GM21737 (cell line): ENCODE measurements at regions not wholly inside any gene's neighbourhood (a gene's known extent, or its start where the extent isn't known, plus 50 kb on each side); places are given as distances from the start of the nearest gene placed in this dataset.
"Not testable (repeated sequence)": the region's sequence is repeated elsewhere in the genome, so short reads cannot be mapped to it uniquely, and the experiment has no call there.

ENCODE experiments used
- ATAC-seq: cut with Tn5 transposase; IDR thresholded peaks from one replicate; pipeline ENCODE4 v1.9.1; 2021; ENCODE audit warnings: mild to moderate bottlenecking, moderate library complexity; ENCODE audit not compliant: unreplicated experiment

- no peak for ATAC-seq
Observed at GRCh38 chr20:53778041-53778516, 184.4 kb upstream of the ZNF217 start.

GRCh38 chr20:53777402-53777801, 183.8 kb upstream of the ZNF217 start:
- ATAC-seq: not testable (repeated sequence)

- ATAC-seq: no peak
Observed at GRCh38 chr20:53776858-53777257, 183.2 kb upstream of the ZNF217 start.

- ATAC-seq: no peak
Observed at GRCh38 chr20:53774461-53775203, 181.0 kb upstream of the ZNF217 start.

GRCh38 chr20:53773792-53774401, 180.3 kb upstream of the ZNF217 start:
- ATAC-seq: no peak

GRCh38 chr20:53773066-53773791, 179.6 kb upstream of the ZNF217 start:
- not testable (repeated sequence) for ATAC-seq

- no peak for ATAC-seq
Observed at GRCh38 chr20:53769041-53769440, 175.4 kb upstream of the ZNF217 start.

GRCh38 chr20:53768329-53768728, 174.7 kb upstream of the ZNF217 start:
- ATAC-seq: no peak

GRCh38 chr20:53767206-53767930, 173.7 kb upstream of the ZNF217 start:
- no peak for ATAC-seq

GRCh38 chr20:53764415-53764800, 170.8 kb upstream of the ZNF217 start:
- no peak for ATAC-seq

GRCh38 chr20:53763707-53764414, 170.2 kb upstream of the ZNF217 start:
- ATAC-seq: no peak

GRCh38 chr20:53762423-53762798, 168.8 kb upstream of the ZNF217 start:
- ATAC-seq: not testable (repeated sequence)

GRCh38 chr20:53760025-53760441, 166.4 kb upstream of the ZNF217 start:
- ATAC-seq: peak; percentile 56

- no peak for ATAC-seq
Observed at GRCh38 chr20:53757472-53757913, 163.9 kb upstream of the ZNF217 start.

GRCh38 chr20:53755733-53756531, 162.3 kb upstream of the ZNF217 start:
- no peak for ATAC-seq

- no peak for ATAC-seq
Observed at GRCh38 chr20:53753880-53754459, 160.3 kb upstream of the ZNF217 start.

GRCh38 chr20:53752971-53753879, 159.6 kb upstream of the ZNF217 start:
- no peak for ATAC-seq

- no peak for ATAC-seq
Observed at GRCh38 chr20:53752583-53752970, 158.9 kb upstream of the ZNF217 start.
